ENCODE measurements at regions not wholly inside any gene's neighbourhood (a gene's known extent, or its start where the extent isn't known, plus 50 kb on each side); places are given as distances from the start of the nearest gene placed in this dataset.

- DNase-seq: no peak
Observed at GRCh38 chr10:44858017-44858371, 53.1 kb upstream of the TMEM72 start.

DNA sequence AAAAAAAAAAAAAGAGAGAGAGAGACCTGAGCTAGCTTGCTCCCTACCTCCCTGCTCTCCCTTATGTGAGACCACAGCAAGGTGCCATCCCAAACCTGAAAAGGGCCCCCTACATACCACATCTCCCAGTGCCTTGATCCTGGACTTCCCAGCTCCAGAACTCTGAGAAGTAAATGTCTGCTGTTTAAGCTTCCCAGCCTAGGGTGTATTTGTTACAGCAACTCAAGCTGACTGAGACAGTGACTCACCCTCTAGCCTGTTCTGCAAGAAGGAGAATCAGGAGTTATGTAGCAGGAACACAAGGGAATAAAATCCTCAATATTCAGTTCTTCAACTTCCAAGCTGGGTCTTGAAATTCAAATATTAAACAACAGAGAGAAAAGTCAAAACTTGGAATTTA, 52.1 kb upstream of the TMEM72 start:
- DNase-seq: no peak

- no peak for DNase-seq
Observed at GRCh38 chr10:44859546-44860285, 51.4 kb upstream of the TMEM72 start.

DNA sequence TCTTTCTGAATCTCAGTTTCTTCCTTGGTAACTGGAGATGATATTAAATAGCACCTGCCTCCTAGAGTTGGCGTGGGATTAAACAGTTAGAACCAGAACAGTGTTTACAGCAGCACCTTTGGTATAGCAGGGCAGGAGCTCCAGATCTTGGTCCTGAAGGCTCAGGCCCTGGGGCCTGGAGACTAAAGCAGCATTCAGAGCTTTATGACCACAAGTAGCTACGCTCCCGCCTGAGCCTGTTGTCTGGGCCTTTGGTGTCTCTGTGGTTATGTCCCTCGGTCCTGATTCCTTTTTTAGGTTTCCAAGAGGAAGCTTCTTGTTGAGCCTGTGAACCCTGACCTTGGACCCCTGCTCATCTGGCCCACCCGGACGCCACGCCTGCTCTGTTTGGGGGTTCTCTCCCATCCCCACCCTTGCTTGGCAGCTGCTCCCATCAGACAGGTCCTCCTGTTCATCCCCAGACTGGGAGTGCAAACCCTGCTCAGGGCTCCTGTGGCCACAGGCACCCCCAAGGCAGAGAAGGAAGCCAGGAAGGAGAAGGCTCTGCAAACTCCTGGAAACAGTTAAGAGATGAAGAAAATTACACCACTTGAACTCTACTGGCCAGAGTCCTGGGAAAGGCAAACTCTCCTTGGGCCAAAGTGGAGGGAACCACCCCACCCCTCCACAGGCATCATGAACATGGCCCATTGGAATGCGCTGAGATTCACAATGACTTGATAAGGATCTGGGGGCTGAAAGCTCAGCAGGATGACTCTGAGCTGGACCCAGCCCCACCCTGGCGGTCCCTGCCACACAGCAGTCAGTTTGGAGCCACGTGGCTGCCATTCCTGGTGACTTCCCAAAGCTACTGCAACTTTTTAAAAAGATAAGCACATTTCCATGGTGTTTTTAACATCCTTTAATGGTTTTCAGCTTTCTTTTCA, 50.1 kb upstream of the TMEM72 start:
- no peak for DNase-seq
